ENCODE measurements at regions not wholly inside any gene's neighbourhood (a gene's known extent, or its start where the extent isn't known, plus 50 kb on each side); places are given as distances from the start of the nearest gene placed in this dataset.

DNA sequence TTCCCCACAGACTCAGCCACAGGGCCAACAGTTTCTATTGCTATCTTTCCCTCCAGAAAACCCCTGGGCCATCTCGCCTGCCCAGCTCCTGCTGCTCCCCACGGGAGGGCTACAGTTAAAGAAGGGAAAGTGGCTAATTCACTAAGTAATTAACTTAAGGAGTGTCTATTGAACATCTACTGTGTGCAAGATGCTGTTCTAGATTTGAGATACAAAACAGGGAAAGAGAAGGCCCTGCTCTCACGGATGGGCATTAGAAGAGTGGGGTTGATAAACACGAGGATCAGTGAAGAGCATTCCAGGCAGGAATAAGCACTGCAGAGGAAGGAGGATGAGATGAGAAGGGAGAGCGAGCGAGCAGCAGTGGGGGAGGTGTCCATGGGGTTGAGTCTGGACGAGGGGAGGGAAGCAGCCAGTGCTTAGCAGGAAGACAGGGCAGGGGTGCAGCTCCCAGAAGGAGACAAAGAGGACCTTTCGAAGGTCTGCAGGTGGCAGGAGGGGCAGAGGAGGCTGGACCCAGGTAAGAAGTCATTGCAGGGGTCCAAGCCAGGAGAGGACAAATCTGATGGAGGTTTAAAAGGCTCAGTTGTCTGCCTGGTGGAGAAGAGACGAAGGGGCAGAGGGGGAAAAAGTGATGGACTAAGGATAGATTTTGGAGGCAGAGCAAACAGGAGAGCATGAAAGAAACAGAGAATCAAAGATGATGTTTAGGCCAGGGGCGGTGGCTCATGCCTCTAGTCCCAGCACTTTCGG, 64.7 kb downstream of the KLF15 start:
- H3K27me3 ChIP-seq: peaks cover 0 to 2% (median 0%) of the 10 kb centered on the region in 4 donors
- ATAC-seq (ENCODE audit: low FRiP score in 2 of 2) (no peak), DNase-seq (no peak)
- no peak for TF ChIP-seq POLR2AphosphoS5 (IDR thresholded peaks at IDR 0.05)
- TF ChIP-seq, protein P1, sequence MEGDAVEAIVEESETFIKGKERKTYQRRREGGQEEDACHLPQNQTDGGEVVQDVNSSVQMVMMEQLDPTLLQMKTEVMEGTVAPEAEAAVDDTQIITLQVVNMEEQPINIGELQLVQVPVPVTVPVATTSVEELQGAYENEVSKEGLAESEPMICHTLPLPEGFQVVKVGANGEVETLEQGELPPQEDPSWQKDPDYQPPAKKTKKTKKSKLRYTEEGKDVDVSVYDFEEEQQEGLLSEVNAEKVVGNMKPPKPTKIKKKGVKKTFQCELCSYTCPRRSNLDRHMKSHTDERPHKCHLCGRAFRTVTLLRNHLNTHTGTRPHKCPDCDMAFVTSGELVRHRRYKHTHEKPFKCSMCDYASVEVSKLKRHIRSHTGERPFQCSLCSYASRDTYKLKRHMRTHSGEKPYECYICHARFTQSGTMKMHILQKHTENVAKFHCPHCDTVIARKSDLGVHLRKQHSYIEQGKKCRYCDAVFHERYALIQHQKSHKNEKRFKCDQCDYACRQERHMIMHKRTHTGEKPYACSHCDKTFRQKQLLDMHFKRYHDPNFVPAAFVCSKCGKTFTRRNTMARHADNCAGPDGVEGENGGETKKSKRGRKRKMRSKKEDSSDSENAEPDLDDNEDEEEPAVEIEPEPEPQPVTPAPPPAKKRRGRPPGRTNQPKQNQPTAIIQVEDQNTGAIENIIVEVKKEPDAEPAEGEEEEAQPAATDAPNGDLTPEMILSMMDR (IDR thresholded peaks at IDR 0.05): no peak
- TF ChIP-seq EP300 (IDR thresholded peaks at IDR 0.05): no peak
- no peak for TF ChIP-seq POLR2A (IDR thresholded peaks at IDR 0.05)
- no peak overlapping the region for H3K27ac ChIP-seq
- 78 to 79% methylated on average over 11 of the region's 11 CpGs for WGBS, 2 donors
- no peak overlapping the region for H3K4me3 ChIP-seq
- no peaks in the 10 kb centered on the region for H3K36me3 ChIP-seq
- H3K9me3 ChIP-seq: no peaks in the 10 kb centered on the region
- H3K4me1 ChIP-seq: peaks cover 6 to 32% (median 15%) of the 10 kb centered on the region in 4 donors

DNA sequence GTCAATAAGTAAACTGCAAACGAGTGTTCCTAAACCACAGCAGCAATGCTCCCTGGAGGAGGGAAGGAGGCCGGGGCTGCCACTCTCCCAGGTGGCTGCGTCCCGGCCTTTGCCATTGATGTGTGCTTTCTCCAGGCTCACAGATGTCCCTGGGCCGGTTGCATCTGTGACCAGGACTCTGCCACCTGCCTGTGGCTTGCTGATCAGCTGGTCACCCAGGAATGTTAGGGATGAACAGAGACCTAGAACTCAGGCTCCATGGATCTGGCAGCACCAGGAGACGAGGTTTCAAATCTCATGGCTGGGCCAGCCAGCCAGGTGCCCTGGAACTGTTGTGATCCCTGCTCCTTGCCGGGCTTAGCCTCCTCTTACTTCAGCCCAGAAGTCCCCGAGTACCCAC, 65.7 kb downstream of the KLF15 start:
- H3K9me3 ChIP-seq: no peaks in the 10 kb centered on the region
- H3K4me1 ChIP-seq: peaks cover 14 to 40% (median 23%) of the 10 kb centered on the region in 4 donors
- H3K27ac ChIP-seq: no peak overlapping the region
- no peaks in the 10 kb centered on the region for H3K36me3 ChIP-seq
- ATAC-seq (ENCODE audit: low FRiP score in 2 of 2) (no peak), DNase-seq (no peak)
- no peak overlapping the region for H3K4me3 ChIP-seq
- H3K27me3 ChIP-seq: peaks cover 0 to 5% (median 0%) of the 10 kb centered on the region in 4 donors
- TF ChIP-seq, protein P1 (IDR thresholded peaks at IDR 0.05): no peak
- TF ChIP-seq POLR2A (IDR thresholded peaks at IDR 0.05): no peak
- TF ChIP-seq POLR2AphosphoS5 (IDR thresholded peaks at IDR 0.05): no peak
- TF ChIP-seq EP300 (IDR thresholded peaks at IDR 0.05): no peak
- WGBS, 2 donors: 68 to 77% methylated on average over 8 of the region's 8 CpGs

DNA sequence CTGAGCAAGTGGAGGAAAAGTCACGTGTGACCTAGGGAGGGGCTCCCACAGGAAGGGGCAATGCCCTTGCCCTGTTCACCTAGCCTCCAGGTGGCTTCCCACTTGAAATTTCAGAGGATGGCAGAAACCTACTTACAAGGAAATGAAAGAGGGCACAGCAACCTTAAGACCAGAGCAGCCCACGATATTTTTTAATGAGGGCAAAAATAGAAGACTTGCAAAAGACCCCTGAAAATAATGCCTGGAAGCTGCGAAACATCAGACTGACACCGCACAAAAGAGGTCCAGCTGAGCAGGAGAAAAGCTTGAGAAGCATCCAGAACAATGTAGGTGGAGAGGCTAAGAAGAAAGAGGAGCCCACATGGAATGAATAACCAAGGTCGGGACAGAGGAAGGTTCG, 66.1 kb downstream of the KLF15 start:
- no peak for TF ChIP-seq POLR2A (IDR thresholded peaks at IDR 0.05)
- ATAC-seq (ENCODE audit: low FRiP score in 2 of 2): no peak
- Histone ChIP-seq H3K4me3 (no peak overlapping the region), H3K4me1 (peaks cover 14 to 40% (median 23%) of the 10 kb centered on the region in 4 donors), H3K9me3 (no peaks in the 10 kb centered on the region), H3K27me3 (peaks cover 0 to 5% (median 0%) of the 10 kb centered on the region in 4 donors), H3K36me3 (no peaks in the 10 kb centered on the region), H3K27ac (no peak overlapping the region)
- WGBS, 2 donors: 78 to 84% methylated on average over 6 of the region's 6 CpGs
- DNase-seq: no peak

DNA sequence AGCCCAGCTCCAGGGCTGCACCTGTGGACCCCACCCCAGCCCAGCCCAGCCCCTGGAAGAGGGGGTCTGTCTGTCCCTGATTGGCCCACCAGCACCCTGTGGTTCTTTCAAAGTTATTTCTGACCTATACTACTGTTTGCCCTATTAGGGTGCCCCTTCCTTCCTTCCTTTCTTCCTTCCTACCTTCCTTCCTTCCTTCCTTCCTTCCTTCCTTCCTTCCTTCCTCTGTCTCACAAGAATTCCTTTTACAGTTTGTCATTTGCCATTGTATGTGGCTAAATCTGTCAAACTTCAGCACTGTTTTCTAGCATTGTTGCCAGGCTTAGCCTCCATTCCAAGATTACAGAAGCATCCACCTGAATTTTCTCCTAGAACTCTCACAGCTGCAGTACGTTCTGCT, 66.9 kb downstream of the KLF15 start:
- Histone ChIP-seq H3K36me3 (no peaks in the 10 kb centered on the region), H3K4me3 (no peak overlapping the region), H3K4me1 (peaks cover 14 to 40% (median 23%) of the 10 kb centered on the region in 4 donors), H3K9me3 (no peaks in the 10 kb centered on the region), H3K27me3 (peaks cover 0 to 5% (median 0%) of the 10 kb centered on the region in 4 donors), H3K27ac (no peak overlapping the region)
- no peak for TF ChIP-seq EP300 (IDR thresholded peaks at IDR 0.05)
- TF ChIP-seq POLR2AphosphoS5 (IDR thresholded peaks at IDR 0.05): no peak
- no peak for TF ChIP-seq POLR2A (IDR thresholded peaks at IDR 0.05)
- TF ChIP-seq, protein P1 (IDR thresholded peaks at IDR 0.05): no peak
- ATAC-seq (ENCODE audit: low FRiP score in 2 of 2): no peak
- no peak for DNase-seq
- 60 to 65% methylated on average over 1 of the region's 1 CpG for WGBS, 2 donors

DNA sequence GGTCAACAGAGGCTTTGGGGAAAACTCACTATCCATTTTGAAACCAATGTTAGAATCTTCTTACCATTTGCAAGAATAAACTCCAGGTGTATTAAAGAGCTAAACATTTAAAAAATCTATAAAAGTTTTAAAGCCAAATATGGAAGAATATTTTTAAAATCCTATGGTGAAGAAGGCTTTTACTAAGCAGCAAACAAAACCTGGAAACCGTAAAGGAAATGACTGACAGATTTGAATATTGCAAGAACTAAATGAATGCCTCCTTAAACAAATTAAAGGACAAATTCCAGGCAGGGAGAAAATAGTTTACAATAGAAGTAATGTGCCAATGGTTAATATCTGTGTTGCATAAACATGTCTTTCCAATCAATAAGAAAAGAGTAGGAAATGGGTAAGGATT, 68.1 kb downstream of the KLF15 start:
- ATAC-seq (ENCODE audit: low FRiP score in 2 of 2) (no peak), DNase-seq (no peak)
- Histone ChIP-seq H3K4me1 (peaks cover 14 to 40% (median 23%) of the 10 kb centered on the region in 4 donors), H3K27me3 (peaks cover 0 to 5% (median 0%) of the 10 kb centered on the region in 4 donors), H3K4me3 (no peak overlapping the region), H3K9me3 (no peaks in the 10 kb centered on the region), H3K27ac (no peak overlapping the region), H3K36me3 (no peaks in the 10 kb centered on the region)
- TF ChIP-seq, protein P1 (IDR thresholded peaks at IDR 0.05): no peak
- no peak for TF ChIP-seq EP300 (IDR thresholded peaks at IDR 0.05)
- TF ChIP-seq POLR2A (IDR thresholded peaks at IDR 0.05): no peak
- no peak for TF ChIP-seq POLR2AphosphoS5 (IDR thresholded peaks at IDR 0.05)
- WGBS, 2 donors: 32 to 65% methylated on average over 1 of the region's 1 CpG

Data from upper lobe of left lung (tissue), 6 donors.